WTC11 (cell line): ENCODE measurements at regions not wholly inside any gene's neighbourhood (a gene's known extent, or its start where the extent isn't known, plus 50 kb on each side); places are given as distances from the start of the nearest gene placed in this dataset.

Source experiments
- ATAC-seq: fragments of 200-7000 bp; cut with Tn5 transposase; 2 replicates; pipeline ENCODE4 v1.10.0; 2021; ENCODE audit warnings: mild to moderate bottlenecking, moderate library complexity
- CTCF ChIA-PET: fragments of 300-600 bp; sonication (Branson Sonifier 250); formaldehyde crosslinking; loops from one replicate; lab custom pipeline; 2021; ENCODE audit warnings: antibody characterized with exemption; lab: Charles Lee
- POLR2A ChIA-PET: fragments of 350-600 bp; sonication (Branson Sonifier 250); formaldehyde crosslinking; loops from one replicate; lab custom pipeline; 2021; ENCODE audit warnings: antibody characterized with exemption; lab: Charles Lee
- DNase-seq: peaks from one replicate; pipeline ENCODE4 v3.0.0; 2021; ENCODE audit warnings: low spot score
- H3K27ac Mint-ChIP-seq: 2 replicates; pipeline ENCODE4 v1.8.0; 2021; ENCODE audit warnings: mixed read lengths
- H3K27me3 Mint-ChIP-seq: 2 replicates; pipeline ENCODE4 v1.8.0; 2021; ENCODE audit warnings: low read depth, mild to moderate bottlenecking, moderate library complexity, mixed read lengths
- H3K36me3 Mint-ChIP-seq: 2 replicates; pipeline ENCODE4 v1.8.0; 2021; ENCODE audit warnings: mixed read lengths
- H3K4me1 Mint-ChIP-seq: 2 replicates; pipeline ENCODE4 v1.8.0; 2022; ENCODE audit warnings: mixed read lengths
- H3K4me3 Mint-ChIP-seq: 2 replicates; pipeline ENCODE4 v1.8.0; 2021; ENCODE audit warnings: mild to moderate bottlenecking, moderate library complexity, mixed read lengths
- H3K9me3 Mint-ChIP-seq: 2 replicates; pipeline ENCODE4 v1.8.0; 2021; ENCODE audit warnings: mixed read lengths
- AR ChIP-seq: fragments of 250-450 bp; sonication (Bioruptor Pico); IDR thresholded peaks from 2 replicates; pipeline ENCODE4 v1.9.0; 2021; ENCODE audit warnings: mild to moderate bottlenecking
- CDX4 ChIP-seq: fragments of 250-450 bp; sonication (Bioruptor Pico); IDR thresholded peaks from 2 replicates; pipeline ENCODE4 v1.9.0; 2021; ENCODE audit warnings: moderate library complexity, mild to moderate bottlenecking, inconsistent platforms, borderline replicate concordance
- CREM ChIP-seq: sonication (generic); formaldehyde crosslinking; IDR thresholded peaks from 2 replicates; pipeline ENCODE4 v1.8.1; 2022; ENCODE audit warnings: mild to moderate bottlenecking, missing genetic modification reagents, moderate library complexity
- FOXP1 ChIP-seq: sonication (generic); formaldehyde crosslinking; IDR thresholded peaks from 2 replicates; pipeline ENCODE4 v1.8.0; 2022; ENCODE audit warnings: missing genetic modification reagents, mild to moderate bottlenecking, moderate library complexity, borderline replicate concordance
- GRHL2 ChIP-seq: fragments of 250-450 bp; sonication (Bioruptor Pico); IDR thresholded peaks from 2 replicates; pipeline ENCODE4 v1.8.0; 2022; ENCODE audit warnings: mild to moderate bottlenecking, moderate library complexity; ENCODE audit not compliant: insufficient replicate concordance, severe bottlenecking
- HMGA2 ChIP-seq: fragments of 250-450 bp; sonication (Bioruptor Pico); IDR thresholded peaks from 2 replicates; pipeline ENCODE4 v1.4.0; 2021; ENCODE audit warnings: mild to moderate bottlenecking, moderate library complexity
- MYBL2 ChIP-seq: sonication (generic); formaldehyde crosslinking; IDR thresholded peaks from 2 replicates; pipeline ENCODE4 v1.8.1; 2023; ENCODE audit warnings: mild to moderate bottlenecking, moderate library complexity, missing genetic modification reagents
- NFYB ChIP-seq: sonication (generic); formaldehyde crosslinking; conservative IDR thresholded peaks from 2 replicates; pipeline ENCODE4 v1.8.0; 2022; ENCODE audit warnings: low read depth, missing genetic modification reagents
- NR3C1 ChIP-seq: sonication (generic); formaldehyde crosslinking; conservative IDR thresholded peaks from 2 replicates; pipeline ENCODE4 v1.8.1; 2023; ENCODE audit warnings: low read depth, mild to moderate bottlenecking, missing genetic modification reagents
- RELA ChIP-seq: sonication (generic); formaldehyde crosslinking; IDR thresholded peaks from 2 replicates; pipeline ENCODE4 v1.8.1; 2022; ENCODE audit warnings: missing genetic modification reagents, mild to moderate bottlenecking, borderline replicate concordance
- SP1 ChIP-seq: sonication (generic); formaldehyde crosslinking; conservative IDR thresholded peaks from 2 replicates; pipeline ENCODE4 v1.8.1; 2022; ENCODE audit warnings: missing genetic modification reagents
- ZNF263 ChIP-seq: sonication (generic); formaldehyde crosslinking; IDR thresholded peaks from 2 replicates; pipeline ENCODE4 v1.8.1; 2022; ENCODE audit warnings: low read depth, mild to moderate bottlenecking, moderate library complexity, missing genetic modification reagents
- ZNF512 ChIP-seq: sonication (generic); formaldehyde crosslinking; IDR thresholded peaks from 2 replicates; pipeline ENCODE4 v1.8.1; 2022; ENCODE audit warnings: missing genetic modification reagents, borderline replicate concordance
- ZSCAN18 ChIP-seq: fragments of 250-450 bp; sonication (Bioruptor Pico); IDR thresholded peaks from 2 replicates; pipeline ENCODE4 v2.1.2; 2022; ENCODE audit warnings: mild to moderate bottlenecking, moderate library complexity

DNA sequence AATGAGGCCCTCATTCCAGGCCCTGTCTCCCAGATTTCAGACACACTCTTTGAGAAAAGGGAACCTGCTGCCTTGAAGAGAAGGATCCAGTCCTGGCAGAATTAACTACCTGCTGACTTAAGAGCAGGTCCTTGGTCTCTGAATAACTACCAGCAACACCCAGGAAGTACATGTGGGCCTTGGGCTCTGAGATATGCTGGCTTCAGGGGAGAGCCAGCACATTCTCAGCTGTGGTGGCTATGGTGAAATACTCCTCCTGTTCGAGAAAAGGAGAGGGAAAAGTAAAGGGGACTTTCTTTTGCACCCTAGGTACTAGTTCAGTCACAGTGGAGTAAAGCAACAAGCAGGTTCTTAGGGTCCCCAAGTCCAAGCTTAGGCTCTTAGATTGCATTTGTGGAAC, 120.0 kb downstream of the HMHB1 start:
- ChIA-PET CTCF (no interaction called here), POLR2A (no interaction called here)
- Mint-ChIP-seq H3K9me3 (peaks cover 37% of the 10 kb centered on the region), H3K36me3 (peaks cover 31% of the 10 kb centered on the region), H3K27ac (no peak overlapping the region), H3K4me1 (peaks cover 24% of the 10 kb centered on the region), H3K27me3 (no peaks in the 10 kb centered on the region), H3K4me3 (no peak overlapping the region)
- ATAC-seq (no peak), DNase-seq (no peak)
- TF ChIP-seq ZNF512 (CRISPR knock-in tag) (no peak), GRHL2 (CRISPR knock-in tag) (no peak), AR (CRISPR knock-in tag) (no peak)

DNA sequence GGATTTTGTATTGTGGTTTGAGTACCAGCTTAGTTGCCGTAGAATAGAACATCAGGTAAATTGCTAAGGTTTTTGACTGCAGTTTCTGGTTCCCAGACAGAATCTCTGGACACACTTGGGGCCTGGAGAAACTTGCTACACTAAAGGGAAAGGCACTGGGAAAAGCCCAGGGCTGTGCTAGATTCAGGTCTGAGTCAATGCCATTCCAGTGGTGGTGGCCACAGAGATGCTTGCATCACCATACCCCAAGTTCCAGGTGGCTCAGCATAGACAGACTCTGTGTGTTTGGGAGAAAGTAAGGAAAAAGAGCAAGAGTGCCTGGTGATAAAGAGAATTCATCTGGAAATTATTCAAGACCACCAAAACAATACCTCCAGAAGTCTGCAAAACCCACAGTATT, 120.6 kb downstream of the HMHB1 start:
- Mint-ChIP-seq H3K9me3 (peaks cover 36% of the 10 kb centered on the region), H3K36me3 (peaks cover 30% of the 10 kb centered on the region), H3K4me3 (no peak overlapping the region), H3K27me3 (no peaks in the 10 kb centered on the region), H3K4me1 (peaks cover 24% of the 10 kb centered on the region), H3K27ac (no peak overlapping the region)
- ChIA-PET POLR2A (no interaction called here), CTCF (no interaction called here)
- TF ChIP-seq ZNF263 (CRISPR knock-in tag): no peak
- TF ChIP-seq SP1 (CRISPR knock-in tag): no peak
- no peak for TF ChIP-seq NFYB (CRISPR knock-in tag)
- no peak for TF ChIP-seq GRHL2 (CRISPR knock-in tag)
- no peak for TF ChIP-seq ZSCAN18 (CRISPR knock-in tag)
- TF ChIP-seq ZNF512 (CRISPR knock-in tag): no peak
- no peak for TF ChIP-seq HMGA2 (CRISPR knock-in tag)
- no peak for TF ChIP-seq CDX4 (CRISPR knock-in tag)
- no peak for TF ChIP-seq AR (CRISPR knock-in tag)
- no peak for TF ChIP-seq RELA (CRISPR knock-in tag)
- TF ChIP-seq CREM (CRISPR knock-in tag): no peak
- no peak for TF ChIP-seq MYBL2 (CRISPR knock-in tag)
- no peak for TF ChIP-seq NR3C1 (CRISPR knock-in tag)
- no peak for TF ChIP-seq FOXP1 (CRISPR knock-in tag)
- ATAC-seq (no peak), DNase-seq (no peak)
